Skeletal muscle cell (primary cell): ENCODE measurements at regions not wholly inside any gene's neighbourhood (a gene's known extent, or its start where the extent isn't known, plus 50 kb on each side); places are given as distances from the start of the nearest gene placed in this dataset.
"Not testable (repeated sequence)": the region's sequence is repeated elsewhere in the genome, so short reads cannot be mapped to it uniquely, and the experiment has no call there.

Experiments used
- DNase-seq: peaks from one replicate; pipeline ENCODE4 v3.0.0-alpha.2; 2010; ENCODE audit warnings: low read depth
- H3K4me3 ChIP-seq: 2 replicates; pipeline ENCODE4 v1.5.1; 2011; ENCODE audit warnings: low read depth, mild to moderate bottlenecking, control low read depth, low read length, moderate library complexity

DNA sequence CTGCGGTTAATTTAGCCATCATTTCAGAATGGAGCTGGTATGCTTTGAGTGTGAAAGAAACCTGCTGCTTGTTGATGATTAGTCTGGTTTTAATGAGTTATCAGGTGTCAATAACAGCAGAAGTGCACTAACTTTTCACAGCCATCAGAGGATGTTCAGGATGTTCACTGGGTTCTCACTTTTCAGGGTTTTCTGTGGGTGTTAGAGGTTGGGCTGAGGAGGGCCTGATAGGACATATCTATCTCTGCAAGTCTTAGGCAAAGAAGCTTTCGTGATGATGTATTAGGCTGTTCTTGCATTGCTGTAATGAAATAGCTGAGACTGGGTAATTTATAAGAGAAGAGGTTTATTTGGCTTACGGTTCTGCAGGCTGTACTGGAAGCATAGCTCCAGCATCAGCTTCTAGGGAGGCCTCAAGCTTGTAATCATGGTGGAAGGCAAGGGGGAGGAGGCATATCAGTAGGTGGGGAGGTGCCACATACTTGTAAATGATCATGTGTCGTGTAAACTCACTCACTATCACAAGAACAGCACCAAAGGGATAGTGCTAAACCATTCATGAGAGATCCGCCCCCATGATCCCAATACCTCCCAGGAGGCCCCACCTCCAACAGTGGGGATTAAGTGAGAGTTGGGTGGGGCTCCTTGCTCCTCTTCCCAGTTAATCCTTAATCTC is 376.2 kb downstream of the NPIPA7 start:
- not testable (repeated sequence) for DNase-seq, H3K4me3 ChIP-seq

DNA sequence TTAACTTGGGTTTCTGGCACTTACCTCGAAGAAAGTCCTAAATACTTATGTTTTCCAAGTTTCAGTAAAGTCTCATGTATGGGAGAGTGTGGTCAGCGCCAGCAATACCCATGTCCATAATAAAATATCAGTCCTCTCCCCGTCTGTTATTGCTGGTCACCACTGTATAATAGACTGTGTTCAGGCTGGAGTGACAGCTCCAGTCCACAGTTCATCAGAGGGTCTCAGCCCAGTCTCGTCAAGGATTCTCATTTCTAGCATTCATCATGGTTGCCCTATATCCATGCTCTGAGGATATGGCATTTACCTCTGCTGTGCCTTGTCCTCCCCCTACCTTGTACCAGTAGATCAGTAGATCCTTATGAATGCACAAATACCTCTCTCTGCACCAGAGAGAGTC is 384.5 kb downstream of the NPIPA7 start:
- no peak overlapping the region for H3K4me3 ChIP-seq
- DNase-seq = no peak

DNA sequence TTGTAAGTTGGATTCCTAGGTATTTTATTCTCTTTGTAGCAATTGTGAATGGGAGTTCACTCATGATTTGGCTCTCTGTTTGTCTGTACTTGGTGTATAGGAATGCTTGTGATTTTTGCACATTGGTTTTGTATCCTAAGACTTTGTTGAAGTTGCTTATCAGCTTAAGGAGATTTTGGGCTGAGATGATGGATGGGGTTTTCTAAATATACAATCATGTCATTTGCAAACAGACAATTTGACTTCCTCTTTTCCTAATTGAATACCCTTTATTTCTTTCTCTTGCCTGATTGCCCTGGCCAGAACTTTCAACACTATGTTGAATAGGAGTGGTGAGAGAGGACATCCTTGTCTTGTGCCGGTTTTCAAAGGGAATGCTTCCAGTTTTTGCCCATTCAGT is 391.8 kb downstream of the NPIPA7 start:
- not testable (repeated sequence) for H3K4me3 ChIP-seq, DNase-seq

- H3K4me3 ChIP-seq = no peak overlapping the region
- no peak for DNase-seq
These were observed 395.4 kb downstream of the NPIPA7 start for GRCh38 chr16:16774389-16774788.

DNA sequence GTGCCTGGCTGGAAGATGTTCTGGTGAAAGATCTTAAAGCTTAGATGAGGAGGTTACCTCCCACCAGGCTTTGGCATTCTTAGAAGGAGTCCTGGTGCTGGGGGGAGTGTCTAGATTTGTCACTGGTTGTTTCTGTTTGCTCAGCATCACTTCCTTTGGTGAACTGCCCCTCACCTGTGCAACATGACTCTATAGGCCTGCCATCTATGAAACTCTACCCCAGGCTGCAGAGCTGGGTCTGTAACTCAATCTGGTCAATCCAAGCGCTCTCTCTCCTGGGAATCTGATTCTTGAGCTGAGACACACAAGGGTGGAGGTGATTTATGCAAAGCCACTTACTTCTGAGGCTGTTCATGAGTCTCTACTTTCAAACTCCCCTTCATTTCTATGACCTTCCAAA is 399.4 kb downstream of the NPIPA7 start:
- DNase-seq = no peak
- no peak overlapping the region for H3K4me3 ChIP-seq

DNA sequence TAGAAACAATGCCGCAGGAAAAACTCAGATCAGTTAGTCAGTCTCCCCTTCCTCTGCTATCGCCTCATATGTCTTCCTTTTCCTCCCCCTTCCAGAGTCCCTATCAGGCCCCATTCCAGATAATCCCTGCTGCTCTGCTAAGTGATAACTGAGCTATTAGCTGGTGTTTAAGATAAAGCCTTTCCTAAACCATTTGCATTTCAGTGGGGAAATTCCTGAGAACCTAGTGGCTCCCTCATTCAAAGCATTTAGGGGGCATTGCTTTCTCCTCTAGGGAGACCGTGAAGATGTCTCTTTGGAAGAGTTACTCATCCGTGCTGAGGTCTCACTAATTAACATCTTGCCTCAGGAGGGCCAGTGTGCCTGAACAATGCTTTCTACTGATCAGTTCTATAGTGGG is 401.6 kb downstream of the NPIPA7 start:
- no peak for DNase-seq
- no peak overlapping the region for H3K4me3 ChIP-seq

DNA sequence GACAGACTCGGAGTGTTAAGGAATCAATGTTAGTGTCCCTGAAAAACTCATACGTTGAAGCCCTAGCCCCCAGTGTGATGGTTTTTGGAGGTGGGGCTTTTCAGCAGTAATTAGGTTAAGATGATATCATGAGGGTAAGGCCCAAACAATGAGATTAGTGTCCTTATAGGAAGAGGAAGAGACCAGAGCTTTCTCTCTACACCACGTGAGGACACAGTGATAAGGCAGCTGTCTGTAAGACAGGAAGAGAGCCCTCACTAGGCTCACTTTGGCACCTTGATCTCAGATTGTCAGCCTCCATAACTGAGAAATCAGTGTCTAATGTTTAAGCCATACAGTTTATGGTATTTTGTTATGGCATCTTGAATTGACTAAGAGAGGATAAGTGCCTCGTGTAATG is 403.2 kb downstream of the NPIPA7 start:
- H3K4me3 ChIP-seq = no peak overlapping the region
- DNase-seq = no peak

- no peak for DNase-seq
- no peak overlapping the region for H3K4me3 ChIP-seq
These were observed 409.1 kb downstream of the NPIPA7 start for GRCh38 chr16:16788004-16788403.

- H3K4me3 ChIP-seq = no peak overlapping the region
- no peak for DNase-seq
These were observed 411.7 kb downstream of the NPIPA7 start for GRCh38 chr16:16790597-16790996.

- H3K4me3 ChIP-seq = no peak overlapping the region
- no peak for DNase-seq
These were observed 412.1 kb downstream of the NPIPA7 start for GRCh38 chr16:16791051-16791450.

- no peak for DNase-seq
- no peak overlapping the region for H3K4me3 ChIP-seq
These were observed 418.3 kb downstream of the NPIPA7 start for GRCh38 chr16:16797239-16797638.

GRCh38 chr16:16798504-16798903 is 419.6 kb downstream of the NPIPA7 start:
- H3K4me3 ChIP-seq = no peak overlapping the region
- no peak for DNase-seq

GRCh38 chr16:16805809-16806208 is 426.9 kb downstream of the NPIPA7 start:
- H3K4me3 ChIP-seq = no peak overlapping the region
- DNase-seq = no peak

- DNase-seq = no peak
- H3K4me3 ChIP-seq = no peak overlapping the region
These were observed 436.7 kb downstream of the NPIPA7 start for GRCh38 chr16:16815641-16816040.

DNA sequence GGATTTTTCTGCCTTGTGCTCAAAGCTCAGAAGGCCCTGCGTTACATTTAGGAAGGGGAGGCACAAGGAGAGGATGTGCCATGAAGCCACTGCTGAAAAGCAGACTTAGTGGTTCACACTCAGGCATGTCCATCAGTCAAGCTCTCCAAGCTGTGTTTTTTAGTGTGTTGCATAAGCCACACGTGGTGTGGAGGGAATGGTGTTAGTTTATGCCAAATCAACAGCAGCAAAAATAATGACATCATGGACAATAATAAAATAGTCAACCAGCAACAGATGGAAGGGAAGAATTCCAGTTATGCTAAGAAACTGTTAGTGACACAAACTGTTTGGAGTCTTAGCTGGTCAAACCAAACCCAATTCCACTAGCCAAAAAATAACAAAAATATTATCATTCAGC is 438.3 kb downstream of the NPIPA7 start:
- no peak for DNase-seq
- H3K4me3 ChIP-seq = no peak overlapping the region

GRCh38 chr16:16821261-16821660 is 442.3 kb downstream of the NPIPA7 start:
- no peak overlapping the region for H3K4me3 ChIP-seq
- DNase-seq = no peak

- no peak for DNase-seq
- no peak overlapping the region for H3K4me3 ChIP-seq
These were observed 450.0 kb downstream of the NPIPA7 start for GRCh38 chr16:16828913-16829398.

DNA sequence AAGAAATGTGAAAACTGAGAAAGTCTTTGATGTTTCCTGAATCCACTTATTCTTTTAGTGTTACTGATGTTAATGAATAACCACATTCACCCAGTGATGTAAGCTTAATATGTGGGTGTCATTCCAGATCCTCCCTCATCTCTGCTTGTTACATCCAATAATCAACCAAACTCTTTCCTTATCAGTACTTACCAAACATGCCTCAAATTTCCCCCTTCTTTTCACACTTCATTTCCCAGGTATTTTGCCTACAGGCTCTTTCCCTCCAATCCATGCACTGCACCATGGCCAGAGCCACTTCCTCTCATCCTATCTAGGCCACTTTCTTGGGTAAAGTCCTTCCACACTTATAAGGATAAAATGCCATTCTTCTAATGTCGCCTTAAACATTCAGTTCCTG is 451.5 kb downstream of the NPIPA7 start:
- H3K4me3 ChIP-seq = no peak overlapping the region
- no peak for DNase-seq

DNA sequence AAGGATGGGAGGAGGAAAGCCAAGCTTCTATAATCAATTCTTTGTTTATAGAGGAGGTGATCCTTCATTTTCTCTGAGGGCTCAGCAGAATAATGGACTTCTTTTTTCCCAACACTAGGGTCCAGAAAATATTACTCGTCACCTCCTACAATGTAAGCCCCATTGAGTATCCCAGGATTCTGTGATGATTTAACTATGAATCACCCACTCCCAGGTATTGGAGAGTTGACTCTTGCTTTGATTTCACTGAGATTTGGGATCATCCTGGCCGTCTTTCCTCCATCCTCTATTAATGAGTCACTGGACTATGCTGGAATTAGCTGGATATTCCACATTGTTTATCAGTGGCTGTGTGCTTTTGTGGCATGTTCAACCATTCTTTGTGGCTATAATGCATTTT is 452.0 kb downstream of the NPIPA7 start:
- DNase-seq = no peak
- no peak overlapping the region for H3K4me3 ChIP-seq

- H3K4me3 ChIP-seq = no peak overlapping the region
- DNase-seq = no peak
These were observed 454.2 kb downstream of the NPIPA7 start for GRCh38 chr16:16833165-16833564.

- no peak for DNase-seq
- no peak overlapping the region for H3K4me3 ChIP-seq
These were observed 471.3 kb downstream of the NPIPA7 start for GRCh38 chr16:16850274-16850673.

GRCh38 chr16:16857012-16857411 is 478.1 kb downstream of the NPIPA7 start:
- H3K4me3 ChIP-seq = no peak overlapping the region
- no peak for DNase-seq
